GM19193 (cell line): ENCODE measurements at regions not wholly inside any gene's neighbourhood (a gene's known extent, or its start where the extent isn't known, plus 50 kb on each side); places are given as distances from the start of the nearest gene placed in this dataset.

ENCODE experiments used
- POLR2A ChIP-seq: IDR thresholded peaks from 4 replicates; pipeline ENCODE4 v1.6.1; 2011; ENCODE audit not compliant: insufficient read depth, insufficient read length; ENCODE audit errors: extremely low read depth

- TF ChIP-seq POLR2A, result no peak
Observed at GRCh38 chr22:25353516-25354445, 134.3 kb downstream of the CRYBB2 start.

DNA sequence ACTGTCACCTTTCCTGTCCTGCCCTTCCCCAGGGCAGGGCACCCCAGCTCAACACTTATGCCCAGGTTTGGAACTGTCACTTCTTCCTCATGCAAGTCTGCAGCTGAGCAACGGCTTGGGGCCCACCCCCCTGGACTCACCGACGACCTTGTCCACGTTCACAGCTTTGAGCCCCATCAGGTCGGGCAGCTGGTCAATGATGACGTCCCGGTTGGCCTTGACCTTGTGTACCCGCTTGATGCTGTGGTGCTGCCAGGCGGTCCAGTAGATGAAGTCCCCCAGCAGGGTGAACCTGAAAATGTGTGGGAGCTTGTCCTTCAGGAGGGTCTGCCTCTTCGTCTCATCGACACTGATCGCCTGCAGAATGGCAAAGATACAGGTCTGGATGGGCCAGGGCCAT lies 135.0 kb downstream of the CRYBB2 start:
- no peak for TF ChIP-seq POLR2A

DNA sequence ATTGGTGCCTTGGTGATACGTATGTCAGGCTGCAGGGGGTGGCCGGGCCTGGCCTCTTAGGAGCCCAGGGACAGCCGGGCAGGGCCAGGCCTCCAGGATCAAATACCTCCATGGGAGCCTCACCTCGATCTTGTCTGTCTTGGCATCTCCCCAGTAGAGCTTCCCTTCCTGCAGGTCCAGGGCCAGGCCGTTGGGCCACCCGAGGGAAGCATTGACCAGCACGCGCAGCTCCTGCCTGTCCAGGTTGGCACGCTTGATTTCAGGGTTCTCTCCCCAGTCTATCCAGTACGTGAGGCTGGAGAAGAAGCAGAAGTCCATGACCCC lies 137.7 kb downstream of the CRYBB2 start:
- no peak for TF ChIP-seq POLR2A

DNA sequence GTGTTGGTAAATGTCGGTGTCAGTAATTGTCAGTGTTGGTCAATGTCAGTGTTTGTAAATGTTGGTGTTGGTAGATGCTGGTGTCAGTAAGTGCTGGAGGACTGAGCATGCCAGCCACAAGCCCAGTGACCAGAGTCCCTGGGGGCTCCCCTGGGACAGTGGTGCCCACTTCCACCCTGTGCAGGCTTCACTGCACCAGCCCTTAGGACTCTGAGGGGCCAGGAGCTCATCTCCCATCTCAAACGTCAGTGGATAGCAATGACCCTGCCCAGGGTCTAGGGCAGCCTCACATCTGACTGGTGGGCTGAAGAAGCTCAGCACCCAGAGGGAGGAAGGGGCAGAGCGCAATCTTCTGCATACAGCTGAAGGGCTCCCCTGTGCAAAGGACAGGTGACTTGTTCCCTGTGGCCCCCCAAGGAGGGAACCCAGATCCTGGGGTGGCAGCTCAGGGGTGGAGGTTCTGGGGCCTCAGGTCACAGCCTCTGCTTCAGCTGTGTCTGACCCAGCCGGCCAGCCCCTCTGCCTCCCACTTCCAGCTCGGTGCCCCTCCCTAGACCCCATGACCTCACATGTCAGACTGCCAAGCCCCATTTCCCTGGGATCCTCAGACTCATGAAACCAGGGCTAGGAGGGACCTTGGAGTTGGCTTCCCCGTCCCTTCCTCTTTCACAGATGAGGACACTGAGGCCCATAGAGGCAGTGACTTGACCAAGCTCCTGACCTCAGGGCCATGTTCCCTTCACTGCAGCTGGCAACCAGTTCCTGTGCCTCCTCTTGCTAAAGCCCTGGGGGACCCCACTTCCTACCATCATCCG lies 138.4 kb downstream of the CRYBB2 start:
- TF ChIP-seq POLR2A, result no peak

GRCh38 chr22:25358421-25359170 lies 139.2 kb downstream of the CRYBB2 start:
- no peak for TF ChIP-seq POLR2A

DNA sequence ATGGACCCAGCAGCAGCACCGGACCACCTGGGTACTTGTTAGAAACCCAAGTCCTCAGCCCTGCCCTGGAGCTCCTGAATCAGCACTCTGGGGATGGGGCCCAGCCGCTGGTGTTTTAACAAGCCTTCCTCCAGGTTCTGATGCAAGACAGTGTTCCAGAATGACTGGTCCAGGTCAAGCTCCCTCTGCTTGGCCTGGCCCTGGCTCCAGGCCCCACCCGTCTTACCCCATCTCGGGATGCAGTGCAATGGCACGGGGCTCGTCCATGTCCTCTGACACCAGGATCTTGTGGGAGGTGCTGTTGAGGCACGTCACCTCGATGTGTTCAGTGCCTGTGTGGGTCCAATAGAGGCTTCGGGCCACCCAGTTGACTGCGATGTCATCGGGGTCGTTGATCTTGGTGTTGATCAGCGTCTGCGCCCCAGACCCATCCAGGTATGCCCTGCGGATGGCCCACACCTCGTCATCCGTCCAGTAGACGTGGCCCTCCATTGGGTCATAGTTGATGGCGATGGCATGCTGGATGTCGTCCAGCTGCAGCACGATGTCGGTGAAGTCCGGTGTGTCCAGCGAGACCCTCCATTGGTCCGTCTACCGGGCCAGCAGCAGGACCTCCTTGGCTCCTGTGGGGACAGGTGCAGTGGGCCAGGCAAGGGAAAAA lies 140.3 kb downstream of the CRYBB2 start:
- no peak for TF ChIP-seq POLR2A

- TF ChIP-seq POLR2A, result no peak
Observed at GRCh38 chr22:25360411-25360810, 141.0 kb downstream of the CRYBB2 start.

DNA sequence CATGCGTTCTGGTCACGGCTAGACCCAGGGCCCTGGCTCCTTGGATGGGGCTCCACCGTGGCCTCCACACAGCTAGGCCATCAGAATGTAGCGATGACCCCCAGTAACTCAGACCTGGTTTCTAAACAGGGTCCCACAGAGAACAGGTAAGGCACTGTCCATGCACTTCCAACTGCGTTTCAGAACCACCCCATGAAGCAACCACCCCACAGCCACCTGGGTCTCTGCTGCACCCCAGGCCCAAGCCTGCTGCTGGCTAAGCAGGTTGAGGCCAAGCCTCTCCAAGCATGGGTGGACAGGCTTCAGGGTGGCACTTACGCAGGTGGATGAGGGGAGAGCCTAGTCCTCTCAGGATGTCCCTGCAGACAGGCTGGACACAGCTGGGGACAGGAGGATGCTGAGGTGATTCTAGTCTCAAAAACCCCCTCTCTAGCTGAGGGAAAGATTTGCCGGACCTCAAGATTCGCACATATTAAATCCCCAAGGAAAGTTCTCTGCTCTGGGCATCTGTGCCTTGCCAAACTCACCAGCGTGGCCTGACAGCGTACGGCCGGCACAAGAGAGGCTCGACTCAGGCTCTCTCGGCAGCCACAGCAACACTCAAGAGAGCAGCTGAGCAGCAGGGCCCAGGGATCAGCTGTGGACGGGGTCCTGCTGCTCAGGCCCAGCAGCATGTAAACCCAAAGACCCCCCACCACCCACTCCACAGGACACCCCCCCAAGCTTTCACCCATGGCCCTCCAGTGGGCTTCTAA lies 141.6 kb downstream of the CRYBB2 start:
- no peak for TF ChIP-seq POLR2A

DNA sequence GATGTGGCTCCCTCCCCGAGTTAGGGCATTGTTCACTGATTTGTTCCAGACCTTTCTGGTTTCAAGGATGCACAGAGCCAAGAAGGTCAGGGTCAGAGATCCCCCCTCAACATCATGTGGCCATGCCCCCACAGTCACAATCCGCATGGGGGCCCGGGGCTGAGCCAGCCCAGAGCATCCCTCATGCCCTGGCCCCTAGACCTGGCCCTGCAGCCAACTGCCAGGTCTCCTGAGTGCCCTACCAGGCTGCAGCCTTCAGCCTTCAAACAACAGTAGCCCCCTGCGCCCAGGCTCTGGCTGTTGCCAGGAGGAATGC lies 142.4 kb downstream of the CRYBB2 start:
- TF ChIP-seq POLR2A, result no peak

DNA sequence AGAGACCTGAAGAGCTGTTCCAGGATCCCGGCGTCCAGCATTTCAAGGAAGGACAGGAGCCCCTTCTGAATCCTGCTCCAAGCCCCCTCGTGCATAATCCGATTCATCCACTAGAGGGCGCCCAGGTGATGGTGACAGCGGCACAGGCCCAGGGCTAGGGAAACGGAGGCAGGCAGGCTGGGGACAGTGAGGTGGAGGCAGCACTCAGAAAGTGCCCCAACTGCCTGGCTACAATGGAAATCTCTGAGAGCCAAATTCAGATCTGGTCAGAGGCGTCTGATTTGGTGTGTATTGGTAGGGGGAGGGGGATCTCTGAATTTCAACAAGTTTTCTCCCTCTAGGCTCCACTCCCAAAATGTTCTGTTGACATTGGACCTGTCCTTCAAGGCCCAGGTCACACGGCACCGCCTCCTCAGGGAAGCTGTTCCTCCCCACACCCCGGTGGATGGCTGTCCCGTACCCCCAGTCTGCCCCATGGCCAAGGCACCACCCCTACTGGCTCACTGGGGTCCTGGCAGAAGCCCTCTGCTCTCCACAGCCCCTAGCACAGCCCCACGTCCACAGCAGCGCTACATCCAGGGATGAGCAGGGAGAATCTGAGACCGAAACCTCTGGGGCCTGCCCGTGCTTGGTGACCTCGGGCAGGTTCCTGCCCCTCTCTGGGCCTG lies 142.9 kb downstream of the CRYBB2 start:
- no peak for TF ChIP-seq POLR2A

DNA sequence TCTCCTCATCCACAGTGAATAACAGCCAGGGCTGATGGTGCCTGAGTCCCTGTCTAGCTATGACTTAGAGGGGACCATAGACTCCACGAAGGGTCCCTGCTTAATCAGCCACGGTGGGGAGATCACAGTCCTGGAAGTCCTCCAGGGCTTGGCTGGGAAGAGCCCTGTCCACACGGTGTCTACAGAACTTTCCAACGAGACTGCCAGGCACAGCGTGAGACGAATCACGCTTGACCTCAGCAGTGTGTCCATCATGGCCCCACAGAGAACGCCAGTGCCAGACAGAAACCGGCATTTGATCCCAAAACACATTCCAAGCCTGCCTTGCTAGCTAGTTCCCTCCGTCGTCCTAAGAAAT lies 143.4 kb downstream of the CRYBB2 start:
- no peak for TF ChIP-seq POLR2A

- no peak for TF ChIP-seq POLR2A
Observed at GRCh38 chr22:25363474-25363873, 144.0 kb downstream of the CRYBB2 start.

- TF ChIP-seq POLR2A, result no peak
Observed at GRCh38 chr22:25364281-25364680, 144.8 kb downstream of the CRYBB2 start.
